Activated CD4-positive, alpha-beta T cell treated with anti-CD3 and anti-CD28 coated beads for 48 hours (primary cell): ENCODE measurements at regions not wholly inside any gene's neighbourhood (a gene's known extent, or its start where the extent isn't known, plus 50 kb on each side); places are given as distances from the start of the nearest gene placed in this dataset.

Experiments used
- DNase-seq: peaks from one replicate; pipeline ENCODE4 v3.0.0-alpha.2; 2020

DNA sequence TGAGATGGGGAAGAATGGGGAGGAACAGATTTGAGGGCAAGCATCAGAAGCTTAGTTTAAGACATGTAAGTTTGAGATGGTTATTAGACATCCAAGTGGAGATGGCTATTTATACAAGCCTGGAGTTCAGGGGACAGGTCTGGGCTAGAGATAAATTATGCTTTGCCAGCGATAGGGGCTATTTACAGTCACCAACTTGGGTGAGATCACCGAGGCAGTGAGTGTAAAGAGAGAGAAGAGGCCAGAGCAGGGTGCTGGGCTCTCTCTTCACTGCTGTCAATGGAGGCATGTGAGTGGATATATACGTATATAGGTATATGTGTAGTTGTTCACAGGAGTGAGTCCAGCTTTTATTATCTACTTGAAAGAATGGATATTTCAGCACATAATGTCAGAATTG lies 81.0 kb downstream of the QPCT start:
- DNase-seq: no peak

DNA sequence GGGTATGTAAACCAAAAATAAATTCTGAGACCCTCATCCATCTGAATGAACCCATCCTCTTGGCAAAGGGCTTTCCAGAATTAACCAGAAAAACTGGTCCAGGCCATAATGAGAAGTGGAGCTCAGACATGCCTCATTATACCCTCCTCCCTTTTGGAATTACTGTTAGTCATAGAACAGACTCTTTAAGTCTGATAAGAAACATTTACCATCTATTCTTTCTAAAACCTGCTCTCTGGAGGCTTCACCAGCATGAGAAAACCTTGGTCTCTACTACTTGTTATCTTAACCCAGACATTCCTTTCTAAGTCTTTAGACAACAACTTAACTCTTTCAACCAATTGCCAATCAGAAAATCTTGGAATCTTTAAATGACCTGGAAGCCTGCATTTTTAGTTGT lies 82.8 kb downstream of the QPCT start:
- no peak for DNase-seq

DNA sequence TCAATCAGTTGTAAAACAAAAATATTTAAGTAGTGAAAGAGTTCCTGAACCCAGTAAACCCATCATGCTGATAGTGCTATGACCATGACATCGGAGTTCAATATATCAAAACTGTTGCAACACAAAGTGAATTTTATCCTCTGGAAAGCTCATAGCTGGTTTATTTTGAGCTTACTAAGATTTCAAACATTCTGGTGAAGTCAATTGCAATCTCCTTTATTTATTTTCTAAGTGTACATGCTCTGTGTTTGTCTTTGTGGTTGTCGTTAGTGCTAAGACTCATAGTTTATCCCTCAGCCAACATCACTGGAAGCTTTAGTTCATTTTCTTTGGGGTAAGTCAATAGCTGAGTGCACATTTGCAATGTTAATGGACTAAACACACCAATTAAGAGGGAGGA lies 91.9 kb downstream of the QPCT start:
- DNase-seq: no peak

DNA sequence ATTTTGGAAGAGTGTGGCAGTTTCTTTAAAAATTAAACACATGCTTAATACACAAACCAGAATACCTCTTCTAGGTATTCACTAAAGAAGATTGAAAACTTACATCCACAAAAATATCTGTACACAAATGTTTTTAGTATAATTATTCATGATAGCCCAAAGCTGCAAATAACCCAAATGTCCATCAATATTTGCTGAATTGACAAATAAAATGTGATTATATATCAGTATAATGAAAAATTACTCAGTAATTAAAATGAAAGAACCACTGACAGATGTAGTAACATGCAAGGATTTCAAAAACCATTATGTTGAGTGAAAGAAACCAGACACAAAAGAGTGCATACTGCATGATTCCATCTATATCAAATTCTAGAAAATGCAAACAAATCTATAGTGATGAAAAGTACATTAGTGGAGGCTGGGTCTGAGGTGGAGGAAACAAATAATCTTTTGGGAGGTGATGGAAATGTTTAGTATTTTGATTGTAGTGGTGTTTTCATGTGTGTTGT lies 94.8 kb downstream of the QPCT start:
- no peak for DNase-seq

DNA sequence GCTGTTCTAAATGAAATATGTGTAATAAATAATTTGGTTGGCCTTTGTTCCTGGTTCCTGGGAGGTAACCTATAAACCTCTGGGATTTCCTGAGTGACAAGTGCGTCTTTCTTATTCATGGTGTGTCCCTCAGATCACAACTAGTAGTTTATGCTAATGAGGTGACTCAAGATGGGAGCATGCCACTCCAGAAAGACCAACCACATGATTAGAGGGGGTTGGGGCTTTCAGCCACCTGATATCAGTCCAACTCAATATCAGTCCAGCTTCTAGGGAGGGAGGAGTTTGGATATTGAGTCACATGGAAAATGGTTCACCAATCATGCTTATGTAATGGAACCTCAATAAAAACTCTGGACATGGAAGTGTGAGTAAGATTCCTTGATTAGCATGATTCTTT lies 96.6 kb downstream of the QPCT start:
- no peak for DNase-seq

DNA sequence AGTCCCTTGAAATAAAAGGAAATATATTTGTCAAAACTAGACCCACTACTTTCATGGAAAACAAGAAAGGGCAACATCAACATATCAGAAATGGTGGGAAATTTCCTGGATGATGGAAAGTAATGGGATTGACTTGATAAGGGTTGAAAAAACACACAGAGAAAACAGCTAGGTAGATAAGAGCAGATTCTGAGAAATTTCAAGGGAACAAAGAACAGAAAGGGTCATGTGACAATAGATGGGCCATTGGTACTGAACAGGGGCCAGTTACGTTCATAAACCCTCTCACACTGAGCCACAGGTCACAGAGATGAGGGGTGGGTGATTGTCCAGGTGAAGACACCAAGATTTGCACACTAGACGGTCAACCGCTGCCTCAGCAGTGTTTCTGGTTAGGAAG lies 98.7 kb downstream of the QPCT start:
- DNase-seq: no peak

DNA sequence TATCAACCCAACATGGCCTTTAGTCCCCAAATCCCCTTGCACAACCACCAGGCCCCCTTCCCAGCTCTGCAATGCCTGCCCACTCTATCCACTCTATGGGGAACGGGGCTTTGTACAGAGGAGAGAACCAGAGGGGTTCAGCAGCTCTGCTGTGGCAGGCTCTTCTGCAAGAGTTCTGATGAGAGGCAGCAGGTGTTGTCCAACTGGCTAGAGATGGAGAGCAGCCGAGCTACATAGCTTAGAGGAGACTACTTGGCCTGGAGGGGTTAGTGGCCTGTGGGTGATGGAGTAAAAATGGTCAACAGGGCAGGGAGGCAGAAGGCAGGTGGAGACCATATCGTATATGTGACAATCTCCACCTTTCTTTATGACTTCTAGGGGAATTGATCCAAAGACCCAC lies 103.0 kb downstream of the QPCT start:
- no peak for DNase-seq

DNA sequence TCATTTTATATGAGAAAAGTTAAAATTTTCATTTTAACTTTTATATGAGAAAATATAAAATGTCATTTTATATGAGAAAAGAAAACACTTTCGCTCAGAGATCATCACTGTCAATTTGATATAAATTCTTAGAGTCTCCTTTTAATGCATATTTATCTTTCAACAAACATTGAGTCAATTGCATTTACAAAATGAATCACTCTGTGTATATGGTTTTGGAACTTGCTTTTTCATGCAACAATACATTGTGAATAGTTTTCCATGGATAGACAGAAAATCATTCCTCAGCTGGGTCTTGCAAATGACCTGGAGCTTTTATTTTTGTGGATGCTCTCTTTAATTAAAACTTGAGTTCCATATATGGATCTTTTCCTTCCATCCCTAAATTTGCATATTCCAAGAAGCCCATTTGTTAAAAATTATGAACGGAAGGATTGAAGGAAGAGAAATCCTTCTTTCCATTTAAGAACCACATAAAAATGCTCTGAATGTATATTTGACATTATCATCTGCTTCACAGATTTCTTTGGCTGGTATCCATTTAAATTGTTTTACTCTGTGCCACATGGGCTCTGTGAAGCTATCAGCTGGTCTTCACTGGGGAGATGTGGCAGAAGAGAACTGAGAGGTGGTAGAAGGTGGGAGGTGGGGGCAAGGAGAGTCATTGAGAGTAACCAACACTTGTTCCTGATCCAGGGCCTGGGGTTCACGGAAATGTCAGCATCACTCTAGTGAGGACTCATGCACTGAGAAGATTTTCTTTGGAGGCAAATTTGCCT lies 104.1 kb downstream of the QPCT start:
- no peak for DNase-seq

DNA sequence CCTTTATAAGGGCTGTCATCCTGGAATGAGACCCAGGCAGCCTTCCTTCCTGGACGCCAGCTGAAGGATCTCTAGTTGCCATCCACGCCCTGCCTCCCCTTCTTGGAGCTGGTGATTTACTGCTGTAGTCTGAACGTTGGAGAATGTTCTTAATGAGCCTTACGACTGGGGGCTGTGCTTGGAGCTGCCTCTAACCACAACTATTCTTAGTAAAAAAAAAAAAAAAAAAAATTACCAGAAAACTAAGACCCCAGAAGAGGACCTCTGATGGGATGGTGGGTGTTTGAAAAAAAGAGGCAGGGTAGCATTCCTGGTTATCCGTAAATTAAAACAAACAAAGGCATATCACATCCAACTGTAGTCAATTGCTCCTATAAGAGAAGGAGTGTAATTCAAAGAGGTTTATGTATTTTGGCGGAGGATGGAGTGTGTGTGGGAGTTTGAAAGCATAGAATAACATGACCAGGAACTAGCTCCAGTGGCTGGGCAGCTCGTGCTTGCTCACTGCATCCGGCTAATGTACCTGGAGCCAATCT lies 105.4 kb downstream of the QPCT start:
- DNase-seq: no peak

DNA sequence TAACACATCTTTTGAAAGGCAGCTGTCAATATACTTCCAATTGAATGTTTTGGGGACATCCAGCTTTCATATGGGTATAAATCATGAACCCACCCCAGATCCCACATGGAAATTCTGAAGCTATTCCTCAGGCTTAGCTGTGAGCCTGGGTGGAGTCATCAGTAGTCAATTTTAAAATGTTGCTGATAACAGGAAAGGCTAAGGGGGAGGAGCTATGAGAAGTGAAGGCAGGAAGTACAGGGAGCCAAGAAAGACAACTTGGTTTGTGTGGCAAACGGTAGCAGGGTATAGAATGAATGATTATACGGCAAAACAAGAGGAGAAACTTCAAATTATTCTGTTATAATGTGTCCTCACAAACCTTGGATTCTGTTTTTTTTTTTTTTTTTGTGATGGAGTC lies 108.6 kb downstream of the QPCT start:
- DNase-seq: no peak

DNA sequence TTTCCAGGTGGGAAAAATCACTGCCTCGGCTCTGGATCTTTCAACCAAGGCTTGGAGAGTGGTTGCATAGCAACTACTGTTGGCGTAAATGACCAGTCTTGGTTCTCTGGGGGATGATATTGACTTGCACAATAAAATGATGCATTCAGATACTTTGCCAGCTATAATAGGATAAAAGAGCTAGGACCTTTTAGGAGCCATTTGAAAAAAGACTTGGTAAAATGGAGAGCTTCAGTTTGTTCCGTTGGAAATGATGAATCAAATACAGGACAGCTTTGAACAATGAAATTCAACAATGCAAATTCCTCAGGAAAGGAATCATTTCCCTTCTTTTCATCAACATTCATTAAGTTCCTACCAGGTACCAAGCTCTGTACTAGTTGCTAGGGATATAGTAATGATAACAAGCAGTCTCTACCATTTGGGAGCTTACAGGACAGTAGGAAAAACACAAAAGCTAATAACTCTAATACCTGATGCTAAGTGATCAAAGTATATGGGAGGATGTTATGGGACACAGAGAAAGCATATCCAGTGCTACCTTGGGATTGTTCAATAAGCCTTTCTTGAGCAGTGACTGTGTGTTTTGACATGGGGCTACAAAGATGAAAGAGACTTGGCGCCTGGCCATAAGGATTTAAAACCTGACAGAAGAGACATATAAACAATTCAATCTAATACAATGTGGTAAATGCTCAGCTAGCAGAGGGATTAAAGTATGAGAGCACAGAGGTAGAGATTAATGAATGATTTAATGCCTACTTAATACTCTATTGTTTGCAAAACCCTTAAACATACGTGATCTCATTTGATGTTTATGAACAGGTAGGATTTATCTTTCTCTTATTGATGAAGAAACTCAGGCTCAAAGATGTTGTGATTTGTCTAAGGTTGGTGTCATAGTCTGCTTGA lies 110.7 kb downstream of the QPCT start:
- DNase-seq: no peak

DNA sequence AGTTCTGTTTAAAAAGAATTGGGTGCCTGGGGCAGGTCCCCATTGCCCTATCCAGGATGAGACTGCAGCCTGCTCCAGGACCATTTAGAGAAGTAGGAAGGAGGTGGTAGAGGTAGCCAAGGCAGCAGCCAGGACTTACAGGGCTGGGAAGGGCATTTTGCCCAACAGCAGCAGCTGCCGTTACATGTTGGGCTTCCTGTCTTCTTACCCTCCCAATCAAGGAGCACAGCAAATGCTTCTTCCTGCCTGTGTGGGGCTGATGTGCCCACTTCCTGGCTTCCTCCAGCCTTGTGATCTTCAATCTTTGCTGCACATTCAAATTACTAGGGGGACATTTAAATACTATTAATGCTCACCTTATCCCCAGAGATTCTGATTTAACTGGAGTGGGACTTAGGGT lies 112.0 kb downstream of the QPCT start:
- DNase-seq: no peak

DNA sequence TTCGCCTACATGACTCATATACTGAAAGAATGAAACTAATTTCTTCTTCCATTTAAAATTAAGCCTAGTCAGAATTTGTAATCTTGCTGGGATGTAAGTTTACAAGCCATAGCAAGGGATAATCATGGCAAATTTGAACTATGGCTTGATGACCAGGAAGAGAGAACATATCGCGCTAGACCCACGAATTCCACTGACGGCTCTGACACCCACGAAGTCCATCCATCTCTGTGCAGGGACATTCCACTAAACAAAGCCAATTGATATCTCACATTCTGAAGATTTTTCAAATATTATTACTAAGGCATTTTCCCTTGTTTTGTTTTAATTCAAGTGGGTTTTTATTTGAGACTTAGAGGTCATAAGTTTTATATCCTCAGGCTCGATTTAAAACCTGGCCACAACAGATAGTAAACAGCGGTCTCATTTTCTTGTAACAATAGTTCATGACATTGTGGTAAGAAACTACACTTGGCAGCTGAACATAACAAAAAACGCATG lies 113.0 kb downstream of the QPCT start:
- DNase-seq: no peak

DNA sequence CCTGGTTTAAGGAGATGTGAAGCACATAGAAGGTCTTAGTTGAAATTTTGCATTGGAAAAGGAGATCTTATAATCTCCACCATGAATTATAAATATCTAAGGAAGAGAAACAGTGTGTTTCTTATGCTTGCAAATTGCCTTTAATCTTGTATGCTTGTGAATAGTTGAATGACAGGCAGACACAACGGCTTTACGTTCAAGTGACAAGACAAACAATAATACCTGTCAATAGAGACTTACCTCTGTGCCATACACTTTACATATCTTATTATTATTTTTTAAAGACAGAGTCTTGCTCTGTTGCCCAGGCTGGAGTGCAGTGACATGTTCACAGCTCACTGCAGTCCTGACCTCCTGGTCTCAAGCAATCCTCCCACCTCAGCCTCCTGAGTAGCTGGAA lies 113.7 kb downstream of the QPCT start:
- DNase-seq: no peak

DNA sequence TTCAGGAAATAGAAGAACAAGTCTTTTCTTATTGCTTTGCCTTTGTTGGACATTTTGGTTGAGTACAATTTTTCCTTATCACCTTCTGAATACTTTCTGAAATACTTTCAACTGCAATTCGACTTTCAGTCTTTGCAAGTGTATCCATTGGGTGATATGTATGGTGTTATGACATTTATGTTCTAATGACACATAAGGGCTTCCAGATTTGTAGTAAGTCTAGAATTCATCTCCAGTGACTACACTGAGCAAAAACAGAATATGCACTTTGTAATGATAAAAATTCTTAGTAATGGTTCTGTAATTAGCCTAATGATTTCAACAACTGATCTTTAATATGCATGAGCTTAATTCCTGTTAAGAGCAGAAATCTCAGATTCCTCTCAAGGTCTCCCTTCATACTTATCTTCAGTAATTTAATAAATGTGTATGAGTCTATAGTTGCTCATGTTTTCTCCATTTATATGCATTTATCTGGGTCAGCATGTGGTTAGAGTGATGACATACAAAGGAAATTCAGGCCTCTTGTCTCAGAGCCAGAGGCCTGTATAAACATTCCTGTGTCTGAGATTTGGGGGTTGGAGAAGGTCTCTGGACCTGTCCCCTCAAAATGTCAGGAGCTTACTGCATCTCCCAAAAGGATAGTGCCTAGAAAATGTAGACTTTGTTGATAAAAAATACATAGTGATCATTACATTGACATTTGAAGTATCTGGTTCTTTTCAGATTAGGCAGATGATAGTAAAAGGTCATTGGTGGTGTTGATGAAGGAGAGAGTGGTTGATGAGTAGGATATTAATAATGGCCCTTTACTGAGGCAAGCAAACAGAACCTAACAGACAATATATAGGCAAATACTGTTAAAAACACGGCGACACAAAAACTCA lies 114.9 kb downstream of the QPCT start:
- no peak for DNase-seq

DNA sequence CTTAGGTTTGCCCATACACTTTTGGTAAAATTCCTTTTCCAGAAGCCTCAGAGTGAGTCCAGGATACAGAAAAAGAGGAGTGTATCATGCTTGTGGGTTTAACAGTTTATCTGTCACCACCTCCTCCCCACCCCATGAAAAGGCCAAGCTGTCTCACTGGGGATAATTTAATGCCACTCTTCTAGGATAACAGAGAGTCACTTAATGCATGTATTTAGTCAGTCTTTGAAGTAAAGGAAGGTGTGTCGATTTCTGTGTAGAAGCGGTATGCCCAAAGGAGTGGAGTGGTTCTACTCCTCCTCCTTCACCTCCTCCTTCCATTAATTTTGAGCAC lies 116.4 kb downstream of the QPCT start:
- no peak for DNase-seq

DNA sequence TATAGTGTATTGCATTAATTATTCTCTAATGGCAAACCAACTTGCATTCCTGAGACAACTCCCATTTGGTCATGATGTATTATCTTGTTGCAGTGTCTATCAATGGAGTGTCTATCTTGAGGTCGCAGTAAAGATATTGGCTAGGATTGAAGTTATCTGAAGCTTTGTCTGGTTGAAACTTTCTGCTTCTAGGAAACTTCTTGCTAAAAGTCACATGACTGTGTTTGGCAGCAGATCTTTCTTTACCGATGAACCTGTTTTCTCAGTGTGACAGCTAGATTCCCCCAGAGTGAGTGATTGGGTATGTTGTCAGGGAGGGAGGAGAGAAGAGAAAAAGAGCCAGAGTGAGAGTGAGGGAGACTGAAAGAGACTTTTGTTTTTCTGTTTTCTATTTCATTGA lies 119.6 kb downstream of the QPCT start:
- no peak for DNase-seq

DNA sequence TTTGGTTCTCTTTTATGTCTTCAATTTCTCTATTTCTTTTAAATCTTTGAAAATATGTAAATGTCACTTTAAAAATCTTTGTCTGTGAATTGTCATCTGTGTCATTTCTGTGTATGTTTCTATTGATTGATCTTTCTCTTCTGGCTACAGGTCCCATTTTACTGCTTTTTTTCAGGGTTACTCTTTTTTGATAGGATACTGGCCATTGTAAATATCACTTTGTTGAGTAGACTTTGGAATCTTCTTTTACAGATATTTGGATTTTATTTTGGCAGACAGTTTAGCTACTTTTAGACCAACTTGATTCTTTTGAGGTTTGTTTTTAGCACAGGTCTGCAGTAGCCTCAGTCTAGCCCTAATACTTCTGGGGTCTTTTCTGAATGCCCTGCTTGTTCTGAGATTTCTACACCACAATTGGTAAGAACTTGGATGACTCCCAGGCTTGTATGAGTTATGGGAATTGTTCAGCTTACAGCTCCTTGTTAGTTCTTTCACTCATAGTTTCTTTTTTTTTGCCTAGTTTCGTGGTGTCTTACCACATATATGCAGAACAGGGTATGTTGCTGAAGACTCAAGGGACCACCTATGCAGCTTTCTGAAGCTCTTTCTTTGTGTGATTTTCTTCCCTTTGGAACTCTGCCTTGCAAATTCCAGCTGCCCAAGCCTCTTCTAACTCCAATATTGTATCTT lies 122.2 kb downstream of the QPCT start:
- DNase-seq: no peak

DNA sequence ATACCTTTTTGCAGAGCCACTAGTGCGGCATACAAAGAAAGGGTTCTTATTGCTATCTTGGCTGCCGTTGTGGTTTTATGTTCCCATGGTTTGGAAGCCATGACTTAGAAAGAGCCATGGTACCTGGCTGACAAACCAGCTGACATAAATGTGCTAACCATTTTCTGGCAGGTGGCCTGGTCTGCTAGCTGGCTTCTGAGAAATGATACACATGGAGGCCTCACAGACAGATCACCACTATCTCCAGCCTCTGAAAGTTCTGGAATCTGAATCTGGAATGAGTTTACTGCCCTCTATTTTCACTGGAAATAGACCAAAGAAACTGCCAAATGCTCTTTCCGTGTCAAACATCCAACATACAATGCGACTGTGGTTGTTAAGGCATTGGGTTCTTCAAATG lies 123.7 kb downstream of the QPCT start:
- DNase-seq: no peak

DNA sequence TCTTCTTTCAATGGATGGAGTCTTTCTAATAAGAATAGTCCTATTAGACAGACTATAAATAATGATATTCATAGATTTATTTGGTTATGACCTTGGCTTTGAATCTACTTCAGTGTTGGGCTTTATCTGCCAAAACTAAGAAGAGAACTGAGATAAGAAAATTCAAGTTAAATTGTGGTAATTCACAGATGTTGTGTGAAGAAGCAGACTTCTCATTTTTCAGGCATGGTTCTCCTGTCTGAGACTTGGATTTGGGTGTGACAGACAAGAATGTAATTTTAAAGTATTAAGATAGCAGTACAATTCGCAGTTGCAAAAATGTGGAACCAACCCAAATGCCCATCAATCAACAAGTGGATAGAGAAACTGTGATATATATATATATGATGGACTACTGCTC lies 124.7 kb downstream of the QPCT start:
- no peak for DNase-seq

DNA sequence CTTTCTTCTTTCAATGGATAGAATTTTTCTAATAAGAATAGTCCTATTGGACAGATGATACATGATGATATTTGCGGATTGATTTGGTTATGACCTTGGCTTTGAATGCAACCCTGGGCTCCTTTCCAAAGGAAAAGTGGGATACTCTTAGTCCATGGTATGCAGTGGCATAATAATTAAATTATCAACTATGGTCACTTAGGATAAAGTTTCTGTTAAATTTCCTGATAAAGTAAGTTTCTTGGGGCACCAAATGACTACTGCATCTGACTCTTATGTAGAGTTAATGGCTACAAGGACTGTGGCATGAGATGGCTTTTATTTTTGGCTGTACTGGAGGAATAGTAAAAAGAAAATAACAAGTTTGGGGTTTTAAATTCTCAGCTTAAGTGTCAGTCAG lies 126.7 kb downstream of the QPCT start:
- DNase-seq: no peak

DNA sequence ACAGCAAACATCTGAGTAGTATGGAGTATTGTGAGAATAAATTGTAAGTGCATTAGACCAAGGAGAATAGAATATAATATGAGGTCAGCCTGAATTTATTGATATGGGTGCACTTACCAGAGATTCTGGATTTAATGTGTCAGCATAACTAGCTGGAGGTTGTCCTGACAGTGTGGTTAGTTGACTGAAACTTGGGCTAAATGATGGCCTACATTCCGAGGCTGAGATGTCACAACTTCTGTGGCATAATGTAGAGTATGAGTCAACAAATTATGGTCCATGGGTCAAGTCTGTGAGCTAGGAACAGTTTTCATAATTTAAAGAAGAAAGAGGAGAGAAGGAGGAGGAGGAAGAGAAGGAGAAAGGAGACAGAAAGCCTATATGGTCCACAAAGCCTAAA lies 127.6 kb downstream of the QPCT start:
- DNase-seq: no peak
